ENCODE measurements at regions not wholly inside any gene's neighbourhood (a gene's known extent, or its start where the extent isn't known, plus 50 kb on each side); places are given as distances from the start of the nearest gene placed in this dataset.

DNA sequence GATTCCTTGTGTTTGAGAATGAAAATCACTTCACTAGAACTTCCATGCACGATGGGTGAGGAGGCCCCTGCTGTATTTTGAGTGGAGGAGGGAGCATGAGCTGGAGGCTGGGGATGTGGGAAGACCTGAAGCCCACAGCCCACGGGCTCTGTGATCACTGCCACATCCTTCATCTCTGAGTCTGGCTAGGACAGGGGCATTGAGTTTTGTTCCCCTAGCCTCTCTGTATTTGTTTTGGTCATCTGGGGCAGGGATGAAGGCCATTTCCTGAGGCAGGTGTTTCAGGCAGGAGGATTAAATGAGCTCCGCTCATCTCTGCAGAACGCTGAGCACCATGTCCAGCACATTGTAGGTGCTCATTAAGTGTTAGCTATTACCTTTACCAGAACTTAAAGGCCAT is 293.6 kb downstream of the GLRX3 start:
- TF ChIP-seq EZH2 (IDR thresholded peaks at IDR 0.05; ENCODE audit: borderline replicate concordance, low read length), result no peak
- TF ChIP-seq, protein P1, sequence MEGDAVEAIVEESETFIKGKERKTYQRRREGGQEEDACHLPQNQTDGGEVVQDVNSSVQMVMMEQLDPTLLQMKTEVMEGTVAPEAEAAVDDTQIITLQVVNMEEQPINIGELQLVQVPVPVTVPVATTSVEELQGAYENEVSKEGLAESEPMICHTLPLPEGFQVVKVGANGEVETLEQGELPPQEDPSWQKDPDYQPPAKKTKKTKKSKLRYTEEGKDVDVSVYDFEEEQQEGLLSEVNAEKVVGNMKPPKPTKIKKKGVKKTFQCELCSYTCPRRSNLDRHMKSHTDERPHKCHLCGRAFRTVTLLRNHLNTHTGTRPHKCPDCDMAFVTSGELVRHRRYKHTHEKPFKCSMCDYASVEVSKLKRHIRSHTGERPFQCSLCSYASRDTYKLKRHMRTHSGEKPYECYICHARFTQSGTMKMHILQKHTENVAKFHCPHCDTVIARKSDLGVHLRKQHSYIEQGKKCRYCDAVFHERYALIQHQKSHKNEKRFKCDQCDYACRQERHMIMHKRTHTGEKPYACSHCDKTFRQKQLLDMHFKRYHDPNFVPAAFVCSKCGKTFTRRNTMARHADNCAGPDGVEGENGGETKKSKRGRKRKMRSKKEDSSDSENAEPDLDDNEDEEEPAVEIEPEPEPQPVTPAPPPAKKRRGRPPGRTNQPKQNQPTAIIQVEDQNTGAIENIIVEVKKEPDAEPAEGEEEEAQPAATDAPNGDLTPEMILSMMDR (conservative IDR thresholded peaks at IDR 0.05 in 1 of 2, IDR thresholded peaks at IDR 0.05 in 1 of 2; ENCODE audit: extremely low read depth in 1 of 2, insufficient read depth in 1 of 2, low read depth in 1 of 2, low read length in 2 of 2), result no peak
